ENCODE measurements at regions not wholly inside any gene's neighbourhood (a gene's known extent, or its start where the extent isn't known, plus 50 kb on each side); places are given as distances from the start of the nearest gene placed in this dataset.

GRCh38 chr6:4274382-4275082 is 139.2 kb upstream of the ECI2 start:
- H3K9me3 ChIP-seq, result no peaks in the 10 kb centered on the region
- no peak overlapping the region for H3K4me3 ChIP-seq
- no peaks in the 10 kb centered on the region for H3K36me3 ChIP-seq
- no peak for DNase-seq
- H3K27me3 ChIP-seq, result no peaks in the 10 kb centered on the region
- peaks cover 0 to 10% (median 0%) of the 10 kb centered on the region in 4 donors for H3K4me1 ChIP-seq
- intact Hi-C loops (cut with DNase I), result no loop called here
- WGBS, 2 donors, result 58 to 67% methylated on average over 2 of the region's 2 CpGs
- TF ChIP-seq CTCF (IDR thresholded peaks at IDR 0.05), result no peak
- no peak for TF ChIP-seq EP300 (IDR thresholded peaks at IDR 0.05)
- no peak for TF ChIP-seq POLR2AphosphoS5 (IDR thresholded peaks at IDR 0.05)
- TF ChIP-seq POLR2A (IDR thresholded peaks at IDR 0.05), result no peak
- no peak overlapping the region for H3K27ac ChIP-seq

- intact Hi-C loops (cut with DNase I), result no loop called here
- 92 to 93% methylated on average over 6 of the region's 6 CpGs for WGBS, 2 donors
- Histone ChIP-seq H3K27ac (no peak overlapping the region), H3K36me3 (no peaks in the 10 kb centered on the region), H3K4me1 (peaks cover 0 to 10% (median 0%) of the 10 kb centered on the region in 4 donors), H3K4me3 (no peak overlapping the region), H3K27me3 (no peaks in the 10 kb centered on the region), H3K9me3 (no peaks in the 10 kb centered on the region)
- no peak for DNase-seq
- TF ChIP-seq POLR2A (IDR thresholded peaks at IDR 0.05) (no peak), POLR2AphosphoS5 (IDR thresholded peaks at IDR 0.05) (no peak), CTCF (IDR thresholded peaks at IDR 0.05) (no peak), EP300 (IDR thresholded peaks at IDR 0.05) (no peak)
These were observed 137.6 kb upstream of the ECI2 start for GRCh38 chr6:4272996-4273395.

- DNase-seq, result no peak
- 90 to 93% methylated on average over 6 of the region's 6 CpGs for WGBS, 2 donors
- Histone ChIP-seq H3K9me3 (no peaks in the 10 kb centered on the region), H3K36me3 (no peaks in the 10 kb centered on the region), H3K27me3 (no peaks in the 10 kb centered on the region), H3K27ac (no peak overlapping the region), H3K4me1 (peaks cover 0 to 10% (median 0%) of the 10 kb centered on the region in 4 donors), H3K4me3 (no peak overlapping the region)
- intact Hi-C loops (cut with DNase I), result no loop called here
- no peak for TF ChIP-seq EP300 (IDR thresholded peaks at IDR 0.05)
- TF ChIP-seq POLR2AphosphoS5 (IDR thresholded peaks at IDR 0.05), result no peak
- no peak for TF ChIP-seq POLR2A (IDR thresholded peaks at IDR 0.05)
- TF ChIP-seq CTCF (IDR thresholded peaks at IDR 0.05), result no peak
These were observed 136.5 kb upstream of the ECI2 start for GRCh38 chr6:4271761-4272470.

GRCh38 chr6:4270776-4271175 is 135.4 kb upstream of the ECI2 start:
- H3K4me3 ChIP-seq, result no peak overlapping the region
- WGBS, 2 donors, result 80 to 85% methylated on average over 1 of the region's 1 CpG
- H3K27me3 ChIP-seq, result no peaks in the 10 kb centered on the region
- TF ChIP-seq POLR2AphosphoS5 (IDR thresholded peaks at IDR 0.05) (peak in 1 of 4 donors; percentile 43), POLR2A (IDR thresholded peaks at IDR 0.05) (no peak)
- no peak overlapping the region for H3K27ac ChIP-seq
- no peaks in the 10 kb centered on the region for H3K36me3 ChIP-seq
- intact Hi-C loops (cut with DNase I), result no loop called here
- peaks cover 0 to 10% (median 0%) of the 10 kb centered on the region in 4 donors for H3K4me1 ChIP-seq
- no peak for DNase-seq
- no peaks in the 10 kb centered on the region for H3K9me3 ChIP-seq

- WGBS, 2 donors, result 90 to 93% methylated on average over 4 of the region's 4 CpGs
- H3K4me1 ChIP-seq, result peaks cover 0 to 10% (median 0%) of the 10 kb centered on the region in 4 donors
- no peaks in the 10 kb centered on the region for H3K27me3 ChIP-seq
- intact Hi-C loops (cut with DNase I), result no loop called here
- no peak overlapping the region for H3K4me3 ChIP-seq
- H3K27ac ChIP-seq, result no peak overlapping the region
- no peaks in the 10 kb centered on the region for H3K36me3 ChIP-seq
- no peaks in the 10 kb centered on the region for H3K9me3 ChIP-seq
- DNase-seq, result no peak
- TF ChIP-seq POLR2AphosphoS5 (IDR thresholded peaks at IDR 0.05) (no peak), POLR2A (IDR thresholded peaks at IDR 0.05) (no peak), CTCF (IDR thresholded peaks at IDR 0.05) (no peak), EP300 (IDR thresholded peaks at IDR 0.05) (no peak)
These were observed 134.6 kb upstream of the ECI2 start for GRCh38 chr6:4270001-4270400.

Data from sigmoid colon (tissue), 6 donors.